ENCODE measurements at regions not wholly inside any gene's neighbourhood (a gene's known extent, or its start where the extent isn't known, plus 50 kb on each side); places are given as distances from the start of the nearest gene placed in this dataset.

DNA sequence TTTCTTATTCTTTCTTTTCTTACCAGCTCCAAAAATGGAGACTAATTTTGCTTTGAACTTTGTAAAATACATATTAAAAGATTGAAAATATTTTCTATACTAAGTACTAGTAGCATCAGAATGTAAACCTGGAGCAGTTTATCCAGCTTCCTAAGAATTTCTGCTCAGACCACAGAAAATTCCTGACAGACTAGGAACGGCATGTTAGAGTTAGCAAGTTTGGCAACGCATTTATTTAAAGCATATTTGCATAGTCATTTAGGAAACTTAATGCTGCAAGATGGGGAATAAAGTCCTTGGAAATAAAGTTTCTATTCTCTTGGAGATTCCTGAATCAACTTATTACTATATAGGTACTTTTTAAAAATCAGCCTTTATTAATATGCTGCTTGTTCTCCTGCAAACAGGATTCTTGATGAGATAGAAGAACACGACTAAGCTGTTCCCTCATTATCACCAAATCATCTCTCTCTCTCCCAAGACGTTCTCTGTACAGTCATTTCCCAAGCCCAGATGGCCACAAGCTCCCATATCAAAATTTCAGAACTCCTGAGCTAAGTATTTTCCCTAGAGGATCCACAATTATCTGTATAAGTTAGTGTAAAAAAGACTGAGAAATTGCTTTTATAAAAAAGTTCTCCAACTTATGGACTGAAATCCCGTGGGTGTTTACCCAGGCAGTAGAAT lies 305.8 kb upstream of the NEBL start:
- no peaks in the 10 kb centered on the region for H3K36me3 Mint-ChIP-seq (ENCODE audit: low read depth)
- intact Hi-C loops (cut with micrococcal nuclease) = no loop called here
- H3K27ac Mint-ChIP-seq = no peak overlapping the region
- no peaks in the 10 kb centered on the region for H3K4me1 Mint-ChIP-seq (ENCODE audit: low read depth)
- H3K9me3 Mint-ChIP-seq = peaks cover 10% of the 10 kb centered on the region
- CTCF ChIA-PET = no interaction called here
- TF ChIP-seq, protein P1, sequence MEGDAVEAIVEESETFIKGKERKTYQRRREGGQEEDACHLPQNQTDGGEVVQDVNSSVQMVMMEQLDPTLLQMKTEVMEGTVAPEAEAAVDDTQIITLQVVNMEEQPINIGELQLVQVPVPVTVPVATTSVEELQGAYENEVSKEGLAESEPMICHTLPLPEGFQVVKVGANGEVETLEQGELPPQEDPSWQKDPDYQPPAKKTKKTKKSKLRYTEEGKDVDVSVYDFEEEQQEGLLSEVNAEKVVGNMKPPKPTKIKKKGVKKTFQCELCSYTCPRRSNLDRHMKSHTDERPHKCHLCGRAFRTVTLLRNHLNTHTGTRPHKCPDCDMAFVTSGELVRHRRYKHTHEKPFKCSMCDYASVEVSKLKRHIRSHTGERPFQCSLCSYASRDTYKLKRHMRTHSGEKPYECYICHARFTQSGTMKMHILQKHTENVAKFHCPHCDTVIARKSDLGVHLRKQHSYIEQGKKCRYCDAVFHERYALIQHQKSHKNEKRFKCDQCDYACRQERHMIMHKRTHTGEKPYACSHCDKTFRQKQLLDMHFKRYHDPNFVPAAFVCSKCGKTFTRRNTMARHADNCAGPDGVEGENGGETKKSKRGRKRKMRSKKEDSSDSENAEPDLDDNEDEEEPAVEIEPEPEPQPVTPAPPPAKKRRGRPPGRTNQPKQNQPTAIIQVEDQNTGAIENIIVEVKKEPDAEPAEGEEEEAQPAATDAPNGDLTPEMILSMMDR (IDR thresholded peaks at IDR 0.05) = no peak
- DNase-seq = no peak
- POLR2A ChIA-PET = interaction anchor here (0.7 kb wide), 1 partner anchor 431 kb away, joined by 3 read pairs; no protein-coding TSS in a partner anchor
- ATAC-seq = no peak
- H3K27me3 Mint-ChIP-seq = peaks cover 9% of the 10 kb centered on the region
- no peak overlapping the region for H3K4me3 Mint-ChIP-seq

DNA sequence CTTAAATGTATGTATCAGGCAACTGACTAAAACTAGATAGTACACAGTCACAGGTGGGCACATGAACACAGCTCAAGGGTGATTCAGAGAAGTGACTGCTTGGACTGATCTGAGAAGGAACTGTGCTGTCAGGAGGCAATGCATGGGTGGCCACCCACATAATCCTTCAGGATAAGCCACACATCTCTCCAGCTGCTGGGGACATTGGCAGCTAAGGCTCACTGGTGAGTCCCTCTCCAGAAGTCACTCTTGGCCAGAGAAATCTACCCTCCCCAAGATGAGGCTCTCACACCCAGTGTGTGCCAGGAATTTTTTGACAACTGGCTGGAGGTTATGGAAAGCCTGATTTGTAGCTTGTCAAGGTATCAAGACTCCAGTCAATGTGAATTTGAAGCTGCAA lies 302.4 kb upstream of the NEBL start:
- H3K9me3 Mint-ChIP-seq = peaks cover 13% of the 10 kb centered on the region
- no peak for ATAC-seq
- no peak for DNase-seq
- intact Hi-C loops (cut with micrococcal nuclease) = no loop called here
- H3K4me3 Mint-ChIP-seq = no peak overlapping the region
- POLR2A ChIA-PET = no interaction called here
- no peaks in the 10 kb centered on the region for H3K4me1 Mint-ChIP-seq (ENCODE audit: low read depth)
- CTCF ChIA-PET = no interaction called here
- H3K27ac Mint-ChIP-seq = no peak overlapping the region
- peaks cover 9% of the 10 kb centered on the region for H3K27me3 Mint-ChIP-seq
- TF ChIP-seq, protein P1 (IDR thresholded peaks at IDR 0.05) = no peak
- H3K36me3 Mint-ChIP-seq (ENCODE audit: low read depth) = no peaks in the 10 kb centered on the region

DNA sequence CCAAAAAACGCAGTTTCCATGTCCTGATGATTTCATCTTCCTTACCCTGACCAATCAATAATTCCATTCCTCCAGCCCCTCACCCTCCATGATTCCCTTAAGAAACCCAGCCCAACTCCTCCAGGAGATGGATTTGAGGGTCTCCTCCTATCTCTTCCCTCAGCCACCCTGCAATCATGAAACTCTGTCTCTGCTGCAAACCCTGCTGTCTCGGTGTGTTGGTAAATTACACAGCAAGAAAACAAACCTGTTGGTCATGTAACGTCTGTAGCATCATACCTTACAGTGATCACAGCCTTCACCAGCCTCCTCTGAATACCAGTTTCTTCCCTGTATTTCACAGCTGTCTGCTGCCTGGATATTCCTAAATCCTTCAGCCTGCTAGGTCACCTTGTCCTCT lies 300.7 kb upstream of the NEBL start:
- Mint-ChIP-seq H3K27me3 (peaks cover 6% of the 10 kb centered on the region), H3K4me3 (no peak overlapping the region), H3K4me1 (ENCODE audit: low read depth) (no peaks in the 10 kb centered on the region), H3K27ac (no peak overlapping the region), H3K36me3 (ENCODE audit: low read depth) (no peaks in the 10 kb centered on the region), H3K9me3 (peaks cover 13% of the 10 kb centered on the region)
- intact Hi-C loops (cut with micrococcal nuclease) = no loop called here
- ATAC-seq (no peak), DNase-seq (no peak)
- TF ChIP-seq, protein P1 (IDR thresholded peaks at IDR 0.05) = no peak
- CTCF ChIA-PET = no interaction called here
- POLR2A ChIA-PET = no interaction called here

DNA sequence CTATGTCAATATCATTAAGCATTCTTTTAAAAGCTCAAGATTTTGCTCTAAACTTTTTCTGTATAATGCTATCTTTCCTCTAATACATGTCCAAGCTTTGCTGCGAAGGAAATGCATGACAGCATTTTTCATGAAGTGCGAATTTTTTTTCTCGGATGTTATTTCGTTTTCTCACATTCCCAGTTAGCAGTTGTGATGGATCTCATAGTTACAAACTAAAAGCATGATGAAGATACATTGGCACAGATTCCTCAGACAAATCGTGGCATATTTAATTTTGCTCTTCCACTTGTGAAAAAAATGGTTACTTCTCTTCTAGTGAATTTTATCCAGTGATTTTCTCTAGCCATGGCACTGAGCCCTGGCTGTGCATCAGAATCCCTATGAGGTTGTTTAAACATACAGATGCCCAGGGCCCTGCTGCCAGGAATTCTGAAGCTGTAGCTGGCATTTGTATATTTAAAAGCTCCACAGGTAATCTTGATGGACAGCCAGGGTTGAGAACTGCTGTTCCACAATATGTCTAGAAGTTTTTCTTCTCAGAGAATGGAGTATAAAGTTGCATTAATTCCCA lies 299.8 kb upstream of the NEBL start:
- DNase-seq (no peak), ATAC-seq (no peak)
- CTCF ChIA-PET = no interaction called here
- peaks cover 13% of the 10 kb centered on the region for H3K9me3 Mint-ChIP-seq
- H3K27ac Mint-ChIP-seq = no peak overlapping the region
- POLR2A ChIA-PET = no interaction called here
- peaks cover 7% of the 10 kb centered on the region for H3K27me3 Mint-ChIP-seq
- TF ChIP-seq, protein P1 (IDR thresholded peaks at IDR 0.05) = no peak
- H3K36me3 Mint-ChIP-seq (ENCODE audit: low read depth) = no peaks in the 10 kb centered on the region
- no peak overlapping the region for H3K4me3 Mint-ChIP-seq
- H3K4me1 Mint-ChIP-seq (ENCODE audit: low read depth) = no peaks in the 10 kb centered on the region
- intact Hi-C loops (cut with micrococcal nuclease) = no loop called here

DNA sequence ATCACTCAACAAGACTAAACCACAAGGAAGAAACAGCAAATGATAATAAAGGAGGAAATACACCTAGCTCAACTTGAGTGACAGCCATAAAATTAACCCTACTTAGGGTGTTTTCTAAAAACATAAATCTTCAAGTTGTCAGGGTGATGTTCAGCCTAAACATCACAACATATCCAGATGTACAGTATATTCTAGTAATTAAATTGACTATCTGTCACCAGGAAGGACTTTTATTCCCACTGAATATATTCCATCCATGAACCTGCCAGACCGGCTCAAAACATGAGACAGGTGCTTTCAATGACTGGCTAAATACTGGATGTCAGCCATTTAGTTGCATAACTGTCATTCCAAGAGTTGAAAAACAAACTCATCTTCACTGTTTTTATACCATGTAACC lies 298.1 kb upstream of the NEBL start:
- ChIA-PET POLR2A (no interaction called here), CTCF (no interaction called here)
- H3K27ac Mint-ChIP-seq = no peak overlapping the region
- no peak for DNase-seq
- ATAC-seq = no peak
- peaks cover 6% of the 10 kb centered on the region for H3K27me3 Mint-ChIP-seq
- intact Hi-C loops (cut with micrococcal nuclease) = no loop called here
- H3K36me3 Mint-ChIP-seq (ENCODE audit: low read depth) = no peaks in the 10 kb centered on the region
- H3K4me3 Mint-ChIP-seq = no peak overlapping the region
- no peaks in the 10 kb centered on the region for H3K4me1 Mint-ChIP-seq (ENCODE audit: low read depth)
- H3K9me3 Mint-ChIP-seq = peaks cover 13% of the 10 kb centered on the region
- TF ChIP-seq, protein P1 (IDR thresholded peaks at IDR 0.05) = no peak
